ENCODE measurements at regions not wholly inside any gene's neighbourhood (a gene's known extent, or its start where the extent isn't known, plus 50 kb on each side); places are given as distances from the start of the nearest gene placed in this dataset.

DNA sequence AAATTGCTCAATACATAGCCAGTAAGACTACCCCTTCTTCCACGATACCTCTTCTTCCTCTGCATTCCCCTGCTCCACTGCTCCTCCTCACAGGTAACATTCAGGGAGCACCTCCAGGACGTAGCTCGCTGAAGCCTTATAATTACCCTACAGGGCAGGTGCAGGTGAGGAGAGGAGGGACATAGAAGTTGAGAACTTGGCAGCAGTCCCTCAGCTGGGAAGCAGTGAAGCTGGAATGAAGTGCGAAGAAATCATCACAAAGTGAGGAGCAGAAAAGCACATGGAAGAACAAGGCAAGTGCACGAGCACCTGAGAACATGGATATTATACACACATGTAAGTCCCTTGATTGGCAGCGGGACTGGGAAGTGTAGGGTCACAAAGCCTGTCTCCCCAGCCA, 118.2 kb downstream of the HSD17B3 start:
- no peak overlapping the region for H3K27ac ChIP-seq
- no peaks in the 10 kb centered on the region for H3K79me2 ChIP-seq
- no peak overlapping the region for H3K4me3 ChIP-seq (ENCODE audit: low read depth, low read length)
- no peak overlapping the region for H3K9ac ChIP-seq
- no peaks in the 10 kb centered on the region for H3K9me3 ChIP-seq (ENCODE audit: control insufficient read depth, low read length)
- no peak overlapping the region for H3K4me2 ChIP-seq (ENCODE audit: low read length)
- TF ChIP-seq, protein P1, sequence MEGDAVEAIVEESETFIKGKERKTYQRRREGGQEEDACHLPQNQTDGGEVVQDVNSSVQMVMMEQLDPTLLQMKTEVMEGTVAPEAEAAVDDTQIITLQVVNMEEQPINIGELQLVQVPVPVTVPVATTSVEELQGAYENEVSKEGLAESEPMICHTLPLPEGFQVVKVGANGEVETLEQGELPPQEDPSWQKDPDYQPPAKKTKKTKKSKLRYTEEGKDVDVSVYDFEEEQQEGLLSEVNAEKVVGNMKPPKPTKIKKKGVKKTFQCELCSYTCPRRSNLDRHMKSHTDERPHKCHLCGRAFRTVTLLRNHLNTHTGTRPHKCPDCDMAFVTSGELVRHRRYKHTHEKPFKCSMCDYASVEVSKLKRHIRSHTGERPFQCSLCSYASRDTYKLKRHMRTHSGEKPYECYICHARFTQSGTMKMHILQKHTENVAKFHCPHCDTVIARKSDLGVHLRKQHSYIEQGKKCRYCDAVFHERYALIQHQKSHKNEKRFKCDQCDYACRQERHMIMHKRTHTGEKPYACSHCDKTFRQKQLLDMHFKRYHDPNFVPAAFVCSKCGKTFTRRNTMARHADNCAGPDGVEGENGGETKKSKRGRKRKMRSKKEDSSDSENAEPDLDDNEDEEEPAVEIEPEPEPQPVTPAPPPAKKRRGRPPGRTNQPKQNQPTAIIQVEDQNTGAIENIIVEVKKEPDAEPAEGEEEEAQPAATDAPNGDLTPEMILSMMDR (IDR thresholded peaks at IDR 0.05): no peak
- no peak overlapping the region for H2AFZ ChIP-seq
- no peaks in the 10 kb centered on the region for H3K36me3 ChIP-seq (ENCODE audit: control insufficient read depth, insufficient read depth, low read length)
- no peaks in the 10 kb centered on the region for H3K4me1 ChIP-seq
- no peaks in the 10 kb centered on the region for H3K27me3 ChIP-seq (ENCODE audit: control insufficient read depth, insufficient read depth, low read length)

DNA sequence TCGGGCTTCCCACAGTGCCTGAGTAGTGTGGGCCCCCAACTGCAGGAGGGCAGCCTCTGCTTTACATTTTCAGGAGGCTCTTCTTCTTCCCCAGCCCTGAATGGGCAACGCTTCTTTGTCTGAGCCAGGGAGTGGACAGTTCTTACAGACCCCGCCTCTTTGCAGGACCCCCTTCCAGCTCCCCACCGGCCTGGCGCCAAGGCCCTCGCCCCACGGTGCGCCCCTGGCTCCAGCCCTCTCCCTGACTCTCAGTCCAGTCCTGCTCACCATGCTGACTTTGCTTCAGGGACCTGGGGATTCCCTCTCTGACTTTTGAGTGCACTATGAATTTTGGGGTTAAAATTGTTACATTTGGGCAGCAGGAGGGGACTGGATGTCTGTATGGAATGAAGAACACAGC, 123.8 kb downstream of the HSD17B3 start:
- Histone ChIP-seq H3K4me1 (no peaks in the 10 kb centered on the region), H3K79me2 (no peaks in the 10 kb centered on the region), H3K36me3 (ENCODE audit: control insufficient read depth, insufficient read depth, low read length) (no peaks in the 10 kb centered on the region), H3K27ac (no peak overlapping the region), H3K9ac (no peak overlapping the region), H3K4me3 (ENCODE audit: low read depth, low read length) (no peak overlapping the region), H3K4me2 (ENCODE audit: low read length) (no peak overlapping the region), H3K9me3 (ENCODE audit: control insufficient read depth, low read length) (no peaks in the 10 kb centered on the region), H3K27me3 (ENCODE audit: control insufficient read depth, insufficient read depth, low read length) (no peaks in the 10 kb centered on the region), H2AFZ (no peak overlapping the region)
- TF ChIP-seq, protein P1 (IDR thresholded peaks at IDR 0.05): no peak

DNA sequence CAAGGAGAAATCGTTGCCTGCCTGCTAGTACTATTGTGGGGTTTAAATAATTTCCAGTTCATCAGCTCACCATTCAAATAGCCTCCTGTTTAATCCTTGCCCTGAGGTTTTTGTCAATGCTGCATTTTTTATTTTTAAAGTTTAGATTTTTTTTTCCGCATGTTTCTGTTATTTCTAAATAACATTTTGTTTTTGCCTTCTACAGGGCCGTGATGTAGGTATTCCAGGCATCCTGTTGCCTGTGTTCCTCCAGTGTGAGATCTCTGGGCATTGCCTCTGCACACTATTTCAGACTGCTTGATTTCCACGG, 124.3 kb downstream of the HSD17B3 start:
- Histone ChIP-seq H3K4me1 (no peaks in the 10 kb centered on the region), H3K4me3 (ENCODE audit: low read depth, low read length) (no peak overlapping the region), H3K36me3 (ENCODE audit: control insufficient read depth, insufficient read depth, low read length) (no peaks in the 10 kb centered on the region), H3K4me2 (ENCODE audit: low read length) (no peak overlapping the region), H2AFZ (no peak overlapping the region), H3K27ac (no peak overlapping the region), H3K9me3 (ENCODE audit: control insufficient read depth, low read length) (no peaks in the 10 kb centered on the region), H3K27me3 (ENCODE audit: control insufficient read depth, insufficient read depth, low read length) (no peaks in the 10 kb centered on the region), H3K79me2 (no peaks in the 10 kb centered on the region), H3K9ac (no peak overlapping the region)
- TF ChIP-seq, protein P1 (IDR thresholded peaks at IDR 0.05): no peak

DNA sequence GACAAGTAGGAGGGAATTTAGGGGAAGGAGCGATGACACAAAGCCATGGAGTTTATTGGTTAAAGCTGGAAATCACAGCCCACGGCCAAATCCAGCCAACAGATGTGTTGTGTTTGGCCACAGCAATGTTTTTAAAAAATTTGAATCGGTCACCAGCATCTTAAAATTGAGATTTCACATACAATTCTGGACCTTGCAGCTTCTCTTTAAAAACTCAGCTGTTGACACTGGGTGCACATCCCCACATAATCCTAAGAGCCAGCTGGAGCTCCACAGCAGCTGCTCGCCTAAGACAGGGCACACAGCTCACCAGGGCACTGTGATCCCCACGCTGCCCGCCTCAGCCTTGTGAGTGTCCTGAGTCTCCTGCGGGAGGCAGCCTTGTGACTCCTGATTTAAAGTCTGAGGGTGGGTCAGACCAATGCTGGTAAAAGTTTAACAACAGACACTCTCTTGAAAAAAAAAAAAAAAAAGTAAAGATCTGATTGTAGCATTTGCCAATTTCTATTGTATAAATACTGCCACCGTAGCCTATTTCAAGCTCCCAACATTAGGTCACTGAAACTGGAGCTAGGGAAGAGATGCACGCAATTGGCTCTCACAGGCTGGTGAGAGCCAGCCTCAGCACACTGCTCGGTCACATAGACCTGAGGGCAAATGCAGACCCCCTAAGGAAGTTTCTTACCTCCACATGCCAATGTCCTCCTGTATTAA, 124.8 kb downstream of the HSD17B3 start:
- Histone ChIP-seq H3K9ac (no peak overlapping the region), H3K27me3 (ENCODE audit: control insufficient read depth, insufficient read depth, low read length) (no peaks in the 10 kb centered on the region)

More for the DNA sequence above, 124.8 kb downstream of the HSD17B3 start:
- Histone ChIP-seq H3K4me1 (no peaks in the 10 kb centered on the region), H3K4me2 (ENCODE audit: low read length) (no peak overlapping the region), H3K36me3 (ENCODE audit: control insufficient read depth, insufficient read depth, low read length) (no peaks in the 10 kb centered on the region), H3K9me3 (ENCODE audit: control insufficient read depth, low read length) (no peaks in the 10 kb centered on the region), H2AFZ (no peak overlapping the region), H3K79me2 (no peaks in the 10 kb centered on the region), H3K27ac (no peak overlapping the region), H3K4me3 (ENCODE audit: low read depth, low read length) (no peak overlapping the region)
- TF ChIP-seq, protein P1 (IDR thresholded peaks at IDR 0.05): no peak
